Neural progenitor cell (in vitro differentiated cells): ENCODE measurements at regions not wholly inside any gene's neighbourhood (a gene's known extent, or its start where the extent isn't known, plus 50 kb on each side); places are given as distances from the start of the nearest gene placed in this dataset.

Source experiments
- CTCF ChIP-seq: fragments of 200-600 bp; sonication (generic); IDR thresholded peaks from 2 replicates; pipeline ENCODE4 v1.5.1; 2017; ENCODE audit warnings: antibody characterized with exemption, mild to moderate bottlenecking
- EZH2 ChIP-seq: fragments of 200-600 bp; sonication (generic); IDR thresholded peaks from 2 replicates; pipeline ENCODE4 v1.6.1; 2017; ENCODE audit warnings: antibody characterized with exemption, mild to moderate bottlenecking, moderate library complexity
- EZH2phosphoT487 ChIP-seq: fragments of 200-600 bp; sonication (generic); IDR thresholded peaks from 2 replicates; pipeline ENCODE4 v1.6.1; 2017; ENCODE audit warnings: antibody characterized with exemption

GRCh38 chr2:16261071-16261470 lies 320.7 kb downstream of the MYCN start:
- TF ChIP-seq CTCF (no peak), EZH2 (no peak), EZH2phosphoT487 (no peak)
